Colonic mucosa (tissue), 4 donors: ENCODE measurements at regions not wholly inside any gene's neighbourhood (a gene's known extent, or its start where the extent isn't known, plus 50 kb on each side); places are given as distances from the start of the nearest gene placed in this dataset.

Experiments
- DNase-seq: peaks from one replicate; pipeline ENCODE4 v3.0.0-alpha.2; 2020
- H3K27ac ChIP-seq: fragments of 200-600 bp; one replicate; pipeline ENCODE4 v1.8.0; 2021
- H3K27me3 ChIP-seq: fragments of 200-600 bp; one replicate; pipeline ENCODE4 v1.8.0; 2021
- H3K36me3 ChIP-seq: fragments of 200-600 bp; one replicate; pipeline ENCODE4 v1.8.0; 2021
- H3K4me1 ChIP-seq: fragments of 200-600 bp; one replicate; pipeline ENCODE4 v1.8.0; 2021; ENCODE audit warnings: mild to moderate bottlenecking
- H3K4me3 ChIP-seq: fragments of 200-600 bp; one replicate; pipeline ENCODE4 v1.8.0; 2021
- H3K9ac ChIP-seq, 2 donors: one replicate each; pipeline ENCODE4 v1.7.0; 2013; ENCODE audit warnings: control low read depth in 2 of 2, low read depth in 2 of 2, low read length in 2 of 2
- H3K9me3 ChIP-seq: fragments of 200-600 bp; one replicate; pipeline ENCODE4 v1.8.0; 2021
- intact Hi-C: fragments of 100-400 bp; cut with DNase I; formaldehyde crosslinking; loops from one replicate; pipeline ENCODE4 v1.14.1; 2022
- TF ChIP-seq, protein P1 (sequence below): fragments of 200-600 bp; IDR thresholded peaks from one replicate; pipeline ENCODE4 v1.8.0; 2022; ENCODE audit warnings: antibody characterized with exemption, mild to moderate bottlenecking
- donor health status: healthy.
- donor health status: DM: no; HTN: no; CAD: no.
- donor health status: DM: no; HTN: no; CAD: no.

GRCh38 chr11:106176817-106177216, 99.4 kb downstream of the AASDHPPT start:
- Histone ChIP-seq H3K9ac (no peak overlapping the region), H3K4me1 (no peaks in the 10 kb centered on the region), H3K9me3 (no peaks in the 10 kb centered on the region), H3K4me3 (no peak overlapping the region), H3K36me3 (no peaks in the 10 kb centered on the region), H3K27ac (no peak overlapping the region), H3K27me3 (no peaks in the 10 kb centered on the region)
- no peak for DNase-seq
- intact Hi-C loops = no loop called here
- TF ChIP-seq, protein P1, sequence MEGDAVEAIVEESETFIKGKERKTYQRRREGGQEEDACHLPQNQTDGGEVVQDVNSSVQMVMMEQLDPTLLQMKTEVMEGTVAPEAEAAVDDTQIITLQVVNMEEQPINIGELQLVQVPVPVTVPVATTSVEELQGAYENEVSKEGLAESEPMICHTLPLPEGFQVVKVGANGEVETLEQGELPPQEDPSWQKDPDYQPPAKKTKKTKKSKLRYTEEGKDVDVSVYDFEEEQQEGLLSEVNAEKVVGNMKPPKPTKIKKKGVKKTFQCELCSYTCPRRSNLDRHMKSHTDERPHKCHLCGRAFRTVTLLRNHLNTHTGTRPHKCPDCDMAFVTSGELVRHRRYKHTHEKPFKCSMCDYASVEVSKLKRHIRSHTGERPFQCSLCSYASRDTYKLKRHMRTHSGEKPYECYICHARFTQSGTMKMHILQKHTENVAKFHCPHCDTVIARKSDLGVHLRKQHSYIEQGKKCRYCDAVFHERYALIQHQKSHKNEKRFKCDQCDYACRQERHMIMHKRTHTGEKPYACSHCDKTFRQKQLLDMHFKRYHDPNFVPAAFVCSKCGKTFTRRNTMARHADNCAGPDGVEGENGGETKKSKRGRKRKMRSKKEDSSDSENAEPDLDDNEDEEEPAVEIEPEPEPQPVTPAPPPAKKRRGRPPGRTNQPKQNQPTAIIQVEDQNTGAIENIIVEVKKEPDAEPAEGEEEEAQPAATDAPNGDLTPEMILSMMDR = no peak

- H3K4me1 ChIP-seq = no peaks in the 10 kb centered on the region
- DNase-seq = no peak
- no peaks in the 10 kb centered on the region for H3K36me3 ChIP-seq
- no peak overlapping the region for H3K27ac ChIP-seq
- H3K9me3 ChIP-seq = no peaks in the 10 kb centered on the region
- no peak overlapping the region for H3K9ac ChIP-seq
- H3K4me3 ChIP-seq = no peak overlapping the region
- H3K27me3 ChIP-seq = no peaks in the 10 kb centered on the region
- intact Hi-C loops = no loop called here
- TF ChIP-seq, protein P1 = no peak
These were observed 99.8 kb downstream of the AASDHPPT start for GRCh38 chr11:106177311-106177710.

DNA sequence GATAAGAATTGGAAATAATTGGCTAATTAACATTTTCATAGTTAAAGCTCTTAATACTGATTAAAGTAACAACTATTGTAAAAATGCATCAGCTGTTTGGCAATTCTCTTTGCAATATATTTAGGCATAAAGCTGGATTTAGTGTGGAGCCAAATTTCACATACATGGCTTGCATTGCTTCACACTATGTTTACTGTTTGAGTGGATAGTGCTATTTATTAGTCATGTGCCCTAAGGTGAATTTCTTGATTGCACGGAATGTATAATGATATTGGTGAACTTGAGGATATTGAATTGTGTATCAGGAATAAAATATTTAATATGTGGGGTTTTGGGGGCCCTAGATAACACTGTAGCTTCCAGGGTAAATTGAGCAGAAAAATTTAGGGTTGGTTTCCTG, 100.9 kb downstream of the AASDHPPT start:
- intact Hi-C loops = no loop called here
- TF ChIP-seq, protein P1 = no peak

DNA sequence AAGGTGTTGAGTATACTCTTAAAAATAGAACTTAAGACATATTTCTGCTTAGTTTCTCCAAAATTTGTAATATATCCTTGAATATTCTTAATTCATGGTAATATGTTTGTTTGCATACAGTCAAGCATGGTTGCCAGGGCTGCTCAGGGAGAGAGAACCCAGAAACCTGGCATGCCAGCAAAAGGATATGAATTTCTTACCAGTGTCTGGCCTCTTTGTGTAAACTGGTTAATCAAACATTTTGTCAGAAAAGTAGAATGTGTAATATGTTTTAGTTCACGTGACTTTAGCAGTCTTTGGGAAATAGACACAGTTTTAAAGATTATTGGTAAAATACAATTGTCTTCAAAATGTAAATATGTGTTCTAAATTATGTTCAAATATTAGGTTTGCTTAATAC, 101.6 kb downstream of the AASDHPPT start:
- Histone ChIP-seq H3K27ac (no peak overlapping the region), H3K4me1 (no peaks in the 10 kb centered on the region), H3K27me3 (no peaks in the 10 kb centered on the region), H3K4me3 (no peak overlapping the region), H3K36me3 (no peaks in the 10 kb centered on the region), H3K9ac (no peak overlapping the region), H3K9me3 (no peaks in the 10 kb centered on the region)
- DNase-seq = no peak
- intact Hi-C loops = no loop called here
- TF ChIP-seq, protein P1 = no peak

More for the DNA sequence above, 100.9 kb downstream of the AASDHPPT start:
- H3K27ac ChIP-seq = no peak overlapping the region
- H3K4me1 ChIP-seq = no peaks in the 10 kb centered on the region
- no peaks in the 10 kb centered on the region for H3K36me3 ChIP-seq
- H3K4me3 ChIP-seq = no peak overlapping the region
- no peaks in the 10 kb centered on the region for H3K9me3 ChIP-seq
- H3K27me3 ChIP-seq = no peaks in the 10 kb centered on the region
- DNase-seq = no peak
- no peak overlapping the region for H3K9ac ChIP-seq

GRCh38 chr11:106186630-106187029, 109.2 kb downstream of the AASDHPPT start:
- no peak for DNase-seq
- no peaks in the 10 kb centered on the region for H3K36me3 ChIP-seq
- no peaks in the 10 kb centered on the region for H3K27me3 ChIP-seq
- no peak overlapping the region for H3K4me3 ChIP-seq
- H3K9ac ChIP-seq = no peak overlapping the region
- no peaks in the 10 kb centered on the region for H3K4me1 ChIP-seq
- TF ChIP-seq, protein P1 = no peak
- H3K27ac ChIP-seq = no peak overlapping the region
- intact Hi-C loops = no loop called here
- no peaks in the 10 kb centered on the region for H3K9me3 ChIP-seq
